Uterus (tissue), 3 donors: ENCODE measurements at regions not wholly inside any gene's neighbourhood (a gene's known extent, or its start where the extent isn't known, plus 50 kb on each side); places are given as distances from the start of the nearest gene placed in this dataset.
"Not testable (repeated sequence)": the region's sequence is repeated elsewhere in the genome, so short reads cannot be mapped to it uniquely, and the experiment has no call there.

Source experiments
- DNase-seq, 2 donors: peaks; one replicate each; pipeline ENCODE4 v3.0.0-alpha.2; 2019 to 2020
- H3K27ac ChIP-seq, 2 donors: fragments of 200-600 bp; sonication (generic); 1 replicate in 1 of 2; 2 replicates in 1 of 2; pipeline ENCODE4 v1.5.1; 2016 to 2018
- H3K27me3 ChIP-seq, 2 donors: fragments of 200-600 bp; sonication (generic); one replicate each; pipeline ENCODE4 v1.5.1; 2018 to 2019; ENCODE audit warnings: control low read depth in 1 of 2
- H3K36me3 ChIP-seq, 2 donors: fragments of 200-600 bp; sonication (generic); one replicate each; pipeline ENCODE4 v1.5.1; 2019; ENCODE audit warnings: control low read depth in 1 of 2
- H3K4me1 ChIP-seq, 2 donors: fragments of 200-600 bp; sonication (generic); one replicate each; pipeline ENCODE4 v1.5.1; 2018 to 2019; ENCODE audit warnings: control low read depth in 1 of 2
- H3K4me3 ChIP-seq, 2 donors: fragments of 200-600 bp; sonication (generic); 1 replicate in 1 of 2; 2 replicates in 1 of 2; pipeline ENCODE4 v1.5.1; 2018 to 2019; ENCODE audit warnings: mild to moderate bottlenecking in 1 of 2
- H3K9me3 ChIP-seq, 2 donors: fragments of 200-600 bp; sonication (generic); one replicate each; pipeline ENCODE4 v1.5.1; 2019; ENCODE audit warnings: control low read depth in 1 of 2
- POLR2A ChIP-seq, 2 donors: fragments of 450-650 bp; IDR thresholded peaks; one replicate each; pipeline ENCODE4 v1.6.1; 2016; ENCODE audit warnings: antibody characterized with exemption in 2 of 2, mild to moderate bottlenecking in 1 of 2, moderate library complexity in 1 of 2
- intact Hi-C: fragments of 100-400 bp; cut with DNase I; formaldehyde crosslinking; loops from one replicate; pipeline ENCODE4 v1.15.1; 2023; ENCODE audit warnings: low total_unique reads
- TF ChIP-seq, protein P1 (sequence below), 4 experiments: fragments of 200-600 bp in 2 of 4; fragments of 450-650 bp in 2 of 4; sonication (generic) in 2 of 4; IDR thresholded peaks; one replicate each; pipeline ENCODE4 v1.5.1; 2016 to 2019; ENCODE audit warnings: antibody characterized with exemption in 4 of 4, mild to moderate bottlenecking in 2 of 4, moderate library complexity in 1 of 4
- donor health status: DM: yes; HTN: yes; CAD: no.

- Histone ChIP-seq H3K27me3 (no peaks in the 10 kb centered on the region), H3K9me3 (no peaks in the 10 kb centered on the region), H3K36me3 (no peaks in the 10 kb centered on the region), H3K27ac (no peak overlapping the region), H3K4me1 (no peaks in the 10 kb centered on the region), H3K4me3 (no peak overlapping the region)
- intact Hi-C loops, result no loop called here
- TF ChIP-seq, protein P1, sequence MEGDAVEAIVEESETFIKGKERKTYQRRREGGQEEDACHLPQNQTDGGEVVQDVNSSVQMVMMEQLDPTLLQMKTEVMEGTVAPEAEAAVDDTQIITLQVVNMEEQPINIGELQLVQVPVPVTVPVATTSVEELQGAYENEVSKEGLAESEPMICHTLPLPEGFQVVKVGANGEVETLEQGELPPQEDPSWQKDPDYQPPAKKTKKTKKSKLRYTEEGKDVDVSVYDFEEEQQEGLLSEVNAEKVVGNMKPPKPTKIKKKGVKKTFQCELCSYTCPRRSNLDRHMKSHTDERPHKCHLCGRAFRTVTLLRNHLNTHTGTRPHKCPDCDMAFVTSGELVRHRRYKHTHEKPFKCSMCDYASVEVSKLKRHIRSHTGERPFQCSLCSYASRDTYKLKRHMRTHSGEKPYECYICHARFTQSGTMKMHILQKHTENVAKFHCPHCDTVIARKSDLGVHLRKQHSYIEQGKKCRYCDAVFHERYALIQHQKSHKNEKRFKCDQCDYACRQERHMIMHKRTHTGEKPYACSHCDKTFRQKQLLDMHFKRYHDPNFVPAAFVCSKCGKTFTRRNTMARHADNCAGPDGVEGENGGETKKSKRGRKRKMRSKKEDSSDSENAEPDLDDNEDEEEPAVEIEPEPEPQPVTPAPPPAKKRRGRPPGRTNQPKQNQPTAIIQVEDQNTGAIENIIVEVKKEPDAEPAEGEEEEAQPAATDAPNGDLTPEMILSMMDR (IDR thresholded peaks at IDR 0.05), result no peak
- TF ChIP-seq POLR2A (IDR thresholded peaks at IDR 0.05), result no peak
- no peak for DNase-seq
Measured at GRCh38 chr4:22593933-22594332, 78.1 kb upstream of the ADGRA3 start.

- no peak for TF ChIP-seq POLR2A (IDR thresholded peaks at IDR 0.05)
- TF ChIP-seq, protein P1 (IDR thresholded peaks at IDR 0.05), result no peak
- no peak overlapping the region for H3K27ac ChIP-seq
- H3K4me1 ChIP-seq, result no peaks in the 10 kb centered on the region
- DNase-seq, result no peak
- H3K27me3 ChIP-seq, result no peaks in the 10 kb centered on the region
- no peaks in the 10 kb centered on the region for H3K36me3 ChIP-seq
- intact Hi-C loops, result no loop called here
- no peak overlapping the region for H3K4me3 ChIP-seq
- H3K9me3 ChIP-seq, result no peaks in the 10 kb centered on the region
Measured at GRCh38 chr4:22595684-22596083, 79.8 kb upstream of the ADGRA3 start.

- H3K4me1 ChIP-seq, result no peaks in the 10 kb centered on the region
- no peak overlapping the region for H3K4me3 ChIP-seq
- H3K27ac ChIP-seq, result no peak overlapping the region
- DNase-seq, result no peak
- no peaks in the 10 kb centered on the region for H3K9me3 ChIP-seq
- intact Hi-C loops, result no loop called here
- H3K36me3 ChIP-seq, result no peaks in the 10 kb centered on the region
- TF ChIP-seq, protein P1 (IDR thresholded peaks at IDR 0.05), result no peak
- TF ChIP-seq POLR2A (IDR thresholded peaks at IDR 0.05), result no peak
- H3K27me3 ChIP-seq, result no peaks in the 10 kb centered on the region
Measured at GRCh38 chr4:22596409-22596808, 80.5 kb upstream of the ADGRA3 start.

DNA sequence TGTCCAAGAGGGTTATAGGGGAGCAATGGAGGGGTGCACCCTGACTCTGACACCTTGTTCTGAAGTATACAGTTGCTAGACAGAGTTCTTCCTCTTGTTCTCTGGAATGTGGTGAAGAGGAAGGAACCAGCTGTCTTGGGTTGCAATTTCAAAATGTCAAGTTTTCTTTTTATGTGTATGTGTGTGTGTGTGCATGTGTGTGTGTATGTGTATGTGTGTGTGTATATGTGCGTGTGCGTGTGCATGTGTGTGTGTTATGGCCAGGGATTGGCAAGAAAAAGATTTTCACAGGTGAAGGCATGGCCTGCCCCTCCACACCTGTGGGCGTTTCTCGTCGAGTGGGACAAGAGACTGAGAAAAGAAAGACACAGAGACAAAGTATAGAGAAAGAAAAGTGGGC lies 81.6 kb upstream of the ADGRA3 start:
- H3K27me3 ChIP-seq, result no peaks in the 10 kb centered on the region
- no peak for DNase-seq
- no peak overlapping the region for H3K4me3 ChIP-seq
- H3K4me1 ChIP-seq, result no peaks in the 10 kb centered on the region
- H3K9me3 ChIP-seq, result no peaks in the 10 kb centered on the region
- no peaks in the 10 kb centered on the region for H3K36me3 ChIP-seq
- TF ChIP-seq POLR2A (IDR thresholded peaks at IDR 0.05), result no peak
- TF ChIP-seq, protein P1 (IDR thresholded peaks at IDR 0.05), result no peak
- no peak overlapping the region for H3K27ac ChIP-seq
- intact Hi-C loops, result no loop called here

- H3K36me3 ChIP-seq, intact Hi-C loops, DNase-seq, H3K27ac ChIP-seq, H3K27me3 ChIP-seq, H3K4me1 ChIP-seq, H3K9me3 ChIP-seq, H3K4me3 ChIP-seq: not testable (repeated sequence)
Measured at GRCh38 chr4:22598113-22599047, 82.5 kb upstream of the ADGRA3 start.

DNA sequence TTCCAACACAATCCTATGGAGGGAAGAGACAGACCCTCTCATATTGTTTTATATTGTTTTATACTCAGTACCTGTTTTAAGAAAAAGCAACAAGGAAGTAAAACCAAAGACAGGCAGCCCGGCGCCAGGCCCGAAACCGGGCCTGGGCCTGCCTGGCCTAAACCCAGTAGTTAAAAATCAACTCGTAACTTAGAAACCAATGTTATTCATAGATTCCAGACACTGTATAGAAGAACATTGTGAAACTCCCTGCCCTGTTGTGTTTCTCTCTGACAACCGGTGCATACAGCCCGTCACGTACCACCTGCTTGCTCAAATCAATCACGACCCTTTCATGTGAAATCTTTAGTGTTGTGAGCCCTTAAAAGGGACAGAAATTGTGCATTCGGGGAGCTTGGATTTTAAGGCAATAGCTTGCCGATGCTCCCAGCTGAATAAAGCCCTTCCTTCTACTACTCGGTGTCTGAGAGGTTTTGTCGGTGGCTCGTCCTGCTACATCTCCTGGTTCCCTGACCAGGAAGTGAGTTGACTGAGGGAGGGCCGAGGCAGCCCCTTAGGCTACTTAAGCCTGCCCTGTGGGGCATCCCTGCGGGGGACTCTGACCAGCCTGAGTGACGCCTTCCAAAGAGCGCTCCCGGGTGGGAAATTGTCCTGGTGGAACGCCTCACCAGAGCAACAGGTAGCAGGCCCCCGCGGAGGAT lies 83.5 kb upstream of the ADGRA3 start:
- H3K27me3 ChIP-seq, H3K27ac ChIP-seq, H3K4me3 ChIP-seq, H3K36me3 ChIP-seq, intact Hi-C loops, H3K9me3 ChIP-seq, DNase-seq, H3K4me1 ChIP-seq: not testable (repeated sequence)

- intact Hi-C loops, H3K9me3 ChIP-seq: not testable (repeated sequence)
Measured at GRCh38 chr4:22599929-22600432, 84.1 kb upstream of the ADGRA3 start.

GRCh38 chr4:22601638-22602037 lies 85.8 kb upstream of the ADGRA3 start:
- H3K27ac ChIP-seq, intact Hi-C loops, H3K36me3 ChIP-seq, DNase-seq, H3K9me3 ChIP-seq, H3K4me1 ChIP-seq, H3K4me3 ChIP-seq, H3K27me3 ChIP-seq: not testable (repeated sequence)

More at GRCh38 chr4:22599929-22600432, 84.1 kb upstream of the ADGRA3 start:
- H3K27me3 ChIP-seq, H3K4me1 ChIP-seq, H3K27ac ChIP-seq, H3K36me3 ChIP-seq, DNase-seq, H3K4me3 ChIP-seq: not testable (repeated sequence)
